HepG2 (cell line): ENCODE measurements at regions not wholly inside any gene's neighbourhood (a gene's known extent, or its start where the extent isn't known, plus 50 kb on each side); places are given as distances from the start of the nearest gene placed in this dataset.

Experiments
- ATAC-seq: fragments of 200-7000 bp; cut with Tn5 transposase; 3 replicates; pipeline ENCODE4 v1.9.1; 2020; ENCODE audit warnings: mild to moderate bottlenecking, moderate library complexity
- BruUV-seq: library from RNA; stranded (reverse); fragments of 400-500 nt; replicated peaks from 2 replicates; lab custom pipeline; 2021; lab: Mats Ljungman, UMichigan
- CTCF ChIA-PET: fragments of 300-600 bp; formaldehyde crosslinking; extraction: SDS; loops from one replicate; lab custom pipeline; 2021; ENCODE audit warnings: low total read pairs, inconsistent platforms, low intra/inter-chr PET ratio; lab: Yijun Ruan, JAX
- POLR2A ChIA-PET: fragments of 350-600 bp; sonication (Branson Sonifier 250); formaldehyde crosslinking; loops from one replicate; lab custom pipeline; 2020; ENCODE audit warnings: antibody characterized with exemption, inconsistent platforms; lab: Yijun Ruan, JAX
- DNase-seq: peaks from one replicate; pipeline ENCODE4 v3.0.0-alpha.2; 2015; ENCODE audit warnings: low spot score
- FAIRE-seq: peaks from 3 replicates; lab custom pipeline; 2011; peaks lifted over from hg19 to GRCh38; lab: Jason Lieb, UNC
- H2AFZ ChIP-seq: one replicate; pipeline ENCODE4 v1.6.1; 2011; ENCODE audit warnings: low read length, inconsistent platforms
- H3K27ac ChIP-seq: fragments of 300-600 bp; 3 replicates; pipeline ENCODE4 v1.8.0; 2011; ENCODE audit warnings: mixed run types, mild to moderate bottlenecking, mixed read lengths, low read length, inconsistent platforms; ENCODE audit not compliant: insufficient read depth; ENCODE audit errors: extremely low read length
- H3K27me3 ChIP-seq, 2 experiments: fragments of 200-600 bp in 1 of 2; 2 replicates in 1 of 2; 3 replicates in 1 of 2; pipeline versions ENCODE4 v1.6.0 to v1.8.0; 2011; ENCODE audit warnings: low read length in 2 of 2, mild to moderate bottlenecking in 2 of 2, moderate library complexity in 2 of 2, inconsistent platforms in 1 of 2; ENCODE audit not compliant: insufficient read depth in 2 of 2, control insufficient read depth in 1 of 2
- H3K36me3 ChIP-seq, 2 experiments: fragments of 200-600 bp in 1 of 2; replicated peaks in 1 of 2; 2 replicates in 1 of 2; 3 replicates in 1 of 2; pipeline versions ENCODE4 v1.5.1 to v1.8.0; 2011; ENCODE audit warnings: low read length in 2 of 2, inconsistent platforms in 1 of 2; ENCODE audit not compliant: insufficient read depth in 2 of 2, control insufficient read depth in 1 of 2
- H3K4me1 ChIP-seq: 2 replicates; pipeline ENCODE4 v1.5.1; 2012; ENCODE audit warnings: low read length, inconsistent platforms; ENCODE audit not compliant: insufficient read depth
- H3K4me2 ChIP-seq: 2 replicates; pipeline ENCODE4 v1.6.0; 2011; ENCODE audit warnings: low read depth, low read length, inconsistent platforms
- H3K4me3 ChIP-seq, 3 experiments: fragments of 200-600 bp in 1 of 3; sonication (generic), shearing (Covaris generic) in 1 of 3; replicated peaks in 1 of 3; 2 replicates each; pipeline ENCODE4 v1.5.1; 2011 to 2016; ENCODE audit warnings: low read length in 3 of 3, inconsistent platforms in 2 of 3, low read depth in 2 of 3, mild to moderate bottlenecking in 2 of 3, control low read depth in 1 of 3, mixed read lengths in 1 of 3; ENCODE audit not compliant: insufficient read depth in 1 of 3
- H3K79me2 ChIP-seq: one replicate; pipeline ENCODE4 v1.6.1; 2011; ENCODE audit warnings: low read length, inconsistent platforms; ENCODE audit not compliant: insufficient read depth
- H3K9ac ChIP-seq: 2 replicates; pipeline ENCODE4 v1.6.0; 2011; ENCODE audit warnings: mild to moderate bottlenecking, low read depth, low read length, inconsistent platforms; ENCODE audit not compliant: insufficient read depth
- H3K9me3 ChIP-seq: 2 replicates; pipeline ENCODE4 v1.5.1; 2012; ENCODE audit warnings: mild to moderate bottlenecking, low read length
- H4K20me1 ChIP-seq: 2 replicates; pipeline ENCODE4 v1.6.0; 2011; ENCODE audit warnings: inconsistent platforms, mild to moderate bottlenecking, low read length, moderate library complexity; ENCODE audit not compliant: insufficient read depth
- BRD4 ChIP-seq: sonication (generic); formaldehyde crosslinking; IDR thresholded peaks from 2 replicates; pipeline ENCODE4 v1.4.0; 2020; ENCODE audit warnings: missing genetic modification reagents
- EZH2 ChIP-seq: conservative IDR thresholded peaks from 2 replicates; pipeline ENCODE4 v1.6.1; 2012; ENCODE audit warnings: mild to moderate bottlenecking, low read depth, low read length, moderate library complexity
- HNF4G ChIP-seq, 2 experiments: sonication (generic) in 1 of 2; formaldehyde crosslinking in 1 of 2; IDR thresholded peaks; 2 replicates each; pipeline versions ENCODE4 v1.4.0 to v1.6.1; 2011 to 2020; ENCODE audit warnings: borderline replicate concordance in 2 of 2, low read depth in 2 of 2, mild to moderate bottlenecking in 2 of 2, low read length in 1 of 2, missing genetic modification reagents in 1 of 2, moderate library complexity in 1 of 2
- MBNL3 ChIP-seq: fragments of 250-450 bp; sonication (Bioruptor Pico); conservative IDR thresholded peaks from 2 replicates; pipeline ENCODE4 v1.8.0; 2022; ENCODE audit warnings: mild to moderate bottlenecking, inconsistent platforms
- RBFOX2 ChIP-seq: fragments of 200-400 bp; formaldehyde crosslinking; IDR thresholded peaks from 2 replicates; pipeline ENCODE4 v1.6.1; 2017; ENCODE audit warnings: low read depth, mild to moderate bottlenecking, low read length
- ZNF10 ChIP-seq: sonication (generic); formaldehyde crosslinking; IDR thresholded peaks from 2 replicates; pipeline ENCODE4 v1.4.0; 2020; ENCODE audit warnings: mild to moderate bottlenecking, low read depth, missing genetic modification reagents, borderline replicate concordance
- ZNF264 ChIP-seq: sonication (generic); formaldehyde crosslinking; IDR thresholded peaks from 2 replicates; pipeline ENCODE4 v1.4.0; 2020; ENCODE audit warnings: missing genetic modification reagents
- ZNF841 ChIP-seq: sonication (generic); formaldehyde crosslinking; IDR thresholded peaks from 2 replicates; pipeline ENCODE4 v1.8.1; 2023; ENCODE audit warnings: missing genetic modification reagents, borderline replicate concordance
- WGBS: methylation state at CpG from one replicate; pipeline ENCODE4 v1.1.6; 2017; ENCODE audit warnings: low lambda C conversion rate; 5-methylcytosine and 5-hydroxymethylcytosine counted together
- in situ Hi-C: cut with HindIII; loops from 2 replicates; pipeline ENCODE4 v1.10.0; 2017; ENCODE audit warnings: low pct_unique_long_range_greater_than_20kb; ENCODE audit not compliant: extremely low pct_ligation_motif_present
- intact Hi-C: fragments of 100-400 bp; cut with micrococcal nuclease; formaldehyde crosslinking; loops from one replicate; pipeline ENCODE4 v1.10.0; 2022; ENCODE audit not compliant: unreplicated experiment
- TF ChIP-seq, protein P1 (sequence below): IDR thresholded peaks from 2 replicates; pipeline ENCODE4 v1.6.1; 2012; ENCODE audit warnings: low read depth, low read length, improper control_type of control experiment

DNA sequence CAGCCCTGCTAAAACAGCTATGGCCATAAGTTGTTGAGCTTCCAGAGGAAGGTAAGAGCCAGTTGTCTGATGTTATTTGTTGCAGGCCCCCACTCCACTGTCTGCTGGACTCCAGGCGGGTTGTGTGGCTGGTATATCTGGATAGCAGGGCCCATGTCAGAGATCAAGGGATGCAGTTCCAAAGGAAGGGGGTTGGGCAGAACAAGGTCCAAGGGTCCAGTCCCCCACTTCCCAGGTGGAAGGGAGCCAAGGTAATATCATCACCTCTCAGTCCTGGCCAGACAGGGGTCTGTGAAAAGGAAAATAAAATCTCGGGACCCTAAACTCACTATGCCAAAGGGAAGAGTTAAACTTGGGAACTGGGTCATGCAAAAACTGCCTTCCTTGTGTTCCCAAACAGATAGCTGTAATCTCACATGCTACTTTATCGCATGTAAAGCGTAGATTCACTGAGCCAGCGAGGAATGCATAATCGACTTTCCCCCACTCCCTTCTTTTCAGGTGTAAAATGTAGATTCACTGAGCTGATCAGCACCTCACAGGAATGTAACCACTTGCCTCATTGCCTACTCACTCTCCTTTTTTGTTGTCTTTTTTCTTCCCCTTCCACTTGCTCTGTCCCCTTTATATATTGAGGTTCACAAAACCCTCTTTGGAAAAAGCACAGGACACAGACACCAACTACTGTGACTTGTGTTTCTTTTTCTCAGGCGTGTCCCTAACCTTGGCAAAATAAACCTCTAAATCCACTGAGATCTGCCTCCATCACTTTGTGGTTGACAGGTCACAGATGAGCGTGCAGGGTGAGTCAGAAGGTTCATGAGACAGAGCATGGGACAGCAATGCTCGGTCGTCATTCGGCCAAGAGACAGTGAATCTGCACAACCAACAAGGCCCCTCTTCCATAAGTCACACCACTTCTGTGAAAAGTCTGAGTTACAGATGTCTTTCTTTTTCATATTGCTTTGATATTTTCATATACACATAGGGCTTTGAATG, 255.3 kb upstream of the SIX2 start (continued):
- no peak for TF ChIP-seq ZNF10
- no peak for TF ChIP-seq MBNL3 (CRISPR knock-in tag)
- no peak for TF ChIP-seq BRD4 (CRISPR knock-in tag)
- TF ChIP-seq HNF4G (IDR thresholded peaks at IDR 0.05; ENCODE audit: borderline replicate concordance, low read depth, low read length) = 0 out of 2 replicates have a peak, but pooled peaks have one; percentile 6
- no peak for TF ChIP-seq HNF4G (CRISPR knock-in tag; IDR thresholded peaks at IDR 0.05; ENCODE audit: borderline replicate concordance, low read depth)
- TF ChIP-seq, protein P1, sequence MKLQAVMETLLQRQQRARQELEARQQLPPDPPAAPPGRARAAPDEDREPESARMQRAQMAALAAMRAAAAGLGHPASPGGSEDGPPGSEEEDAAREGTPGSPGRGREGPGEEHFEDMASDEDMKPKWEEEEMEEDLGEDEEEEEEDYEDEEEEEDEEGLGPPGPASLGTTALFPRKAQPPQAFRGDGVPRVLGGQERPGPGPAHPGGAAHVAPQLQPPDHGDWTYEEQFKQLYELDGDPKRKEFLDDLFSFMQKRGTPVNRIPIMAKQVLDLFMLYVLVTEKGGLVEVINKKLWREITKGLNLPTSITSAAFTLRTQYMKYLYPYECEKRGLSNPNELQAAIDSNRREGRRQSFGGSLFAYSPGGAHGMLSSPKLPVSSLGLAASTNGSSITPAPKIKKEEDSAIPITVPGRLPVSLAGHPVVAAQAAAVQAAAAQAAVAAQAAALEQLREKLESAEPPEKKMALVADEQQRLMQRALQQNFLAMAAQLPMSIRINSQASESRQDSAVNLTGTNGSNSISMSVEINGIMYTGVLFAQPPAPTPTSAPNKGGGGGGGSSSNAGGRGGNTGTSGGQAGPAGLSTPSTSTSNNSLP = no peak

DNA sequence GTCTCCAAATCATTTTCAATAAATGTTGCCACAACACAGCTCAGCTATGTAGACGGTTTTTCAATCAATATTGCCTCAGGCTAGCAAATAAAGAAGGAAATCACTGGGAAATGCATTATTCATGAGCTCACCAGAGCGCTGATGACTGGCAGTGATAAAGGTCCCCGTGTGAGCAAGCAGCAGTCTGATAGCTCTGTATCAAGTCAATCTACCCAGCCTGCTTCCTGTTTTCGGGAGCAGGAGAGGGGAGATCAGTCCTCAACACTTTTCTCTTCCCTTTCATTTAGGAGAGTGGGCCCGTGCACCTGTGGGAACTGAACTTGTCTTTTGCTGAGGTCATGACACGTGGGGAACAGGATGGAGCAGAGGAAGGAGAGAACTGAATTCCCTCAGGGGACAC, 253.9 kb upstream of the SIX2 start:
- no peaks in the 10 kb centered on the region for H4K20me1 ChIP-seq
- H3K36me3 ChIP-seq = no peaks in the 10 kb centered on the region
- DNase-seq (no peak), ATAC-seq (no peak), FAIRE-seq (no peak)
- H3K27me3 ChIP-seq = peaks cover 14 to 54% of the 10 kb centered on the region in 2 experiments; a peak in 4 of 5 replicates
- no peak overlapping the region for H3K4me2 ChIP-seq
- in situ Hi-C loops (no loop called here), intact Hi-C loops (no loop called here)
- H3K4me3 ChIP-seq = no peak overlapping the region
- no TSS peak for BruUV-seq
- POLR2A ChIA-PET = interaction anchor here (0.6 to 2.6 kb wide), 2 partner anchors 11 to 284 kb away, joined by 3 to 13 read pairs; no protein-coding TSS in a partner anchor
- peaks cover 73% of the 10 kb centered on the region for H3K4me1 ChIP-seq
- H3K79me2 ChIP-seq = no peaks in the 10 kb centered on the region
- WGBS = 20% methylated on average over 6 of the region's 6 CpGs
- no peak overlapping the region for H2AFZ ChIP-seq
- no peaks in the 10 kb centered on the region for H3K9me3 ChIP-seq
- CTCF ChIA-PET = no interaction called here
- no peak overlapping the region for H3K9ac ChIP-seq
- H3K27ac ChIP-seq = no peak overlapping the region
- no peak for TF ChIP-seq ZNF264 (CRISPR knock-in tag)
- TF ChIP-seq EZH2 = 0 out of 2 replicates have a peak, but pooled peaks have one; percentile 14
- no peak for TF ChIP-seq RBFOX2
- TF ChIP-seq ZNF841 = 0 out of 2 replicates have a peak, but pooled peaks have one; percentile 31
